GM18502 (cell line): ENCODE measurements at regions not wholly inside any gene's neighbourhood (a gene's known extent, or its start where the extent isn't known, plus 50 kb on each side); places are given as distances from the start of the nearest gene placed in this dataset.
"Not testable (repeated sequence)": the region's sequence is repeated elsewhere in the genome, so short reads cannot be mapped to it uniquely, and the experiment has no call there.

ENCODE experiments used
- ATAC-seq: cut with Tn5 transposase; IDR thresholded peaks from one replicate; pipeline ENCODE4 v1.9.1; 2021; ENCODE audit warnings: mild to moderate bottlenecking; ENCODE audit not compliant: unreplicated experiment, poor library complexity

DNA sequence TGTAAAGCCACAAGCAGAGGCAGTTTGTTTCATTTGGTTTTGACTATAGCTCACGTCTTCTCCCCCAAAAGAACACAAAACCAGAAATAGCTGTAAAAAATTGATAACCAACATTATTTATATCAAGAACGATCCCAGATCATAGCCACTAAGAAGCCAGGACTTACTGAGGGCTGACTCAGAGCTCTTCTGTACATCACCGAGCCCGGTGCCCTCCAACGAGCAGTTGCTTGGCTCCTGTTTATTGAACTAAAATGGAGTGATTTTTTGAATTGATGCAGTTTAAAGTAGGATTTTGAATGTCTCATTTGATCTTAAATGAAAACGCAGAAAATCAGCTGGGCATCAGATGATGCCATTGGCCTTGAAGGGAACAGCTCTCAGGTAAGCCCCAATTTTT is 343.3 kb downstream of the INSIG2 start:
- ATAC-seq: no peak

DNA sequence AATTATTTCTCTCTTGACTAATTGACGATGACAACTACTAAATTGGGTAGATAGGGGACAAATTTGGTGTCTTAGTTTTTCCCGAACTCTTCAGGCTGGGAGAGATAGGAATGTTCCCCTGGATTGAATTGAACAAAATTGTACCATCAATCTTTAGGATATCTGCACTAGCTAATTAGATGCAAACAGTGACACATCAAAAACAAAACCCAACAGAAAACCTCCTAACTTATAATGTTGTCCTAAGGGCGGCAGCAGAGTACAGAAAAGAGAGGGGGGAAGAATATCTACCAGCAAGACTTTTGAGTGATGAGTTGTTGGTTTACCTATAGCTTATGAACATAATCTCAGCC is 342.9 kb downstream of the INSIG2 start:
- no peak for ATAC-seq

DNA sequence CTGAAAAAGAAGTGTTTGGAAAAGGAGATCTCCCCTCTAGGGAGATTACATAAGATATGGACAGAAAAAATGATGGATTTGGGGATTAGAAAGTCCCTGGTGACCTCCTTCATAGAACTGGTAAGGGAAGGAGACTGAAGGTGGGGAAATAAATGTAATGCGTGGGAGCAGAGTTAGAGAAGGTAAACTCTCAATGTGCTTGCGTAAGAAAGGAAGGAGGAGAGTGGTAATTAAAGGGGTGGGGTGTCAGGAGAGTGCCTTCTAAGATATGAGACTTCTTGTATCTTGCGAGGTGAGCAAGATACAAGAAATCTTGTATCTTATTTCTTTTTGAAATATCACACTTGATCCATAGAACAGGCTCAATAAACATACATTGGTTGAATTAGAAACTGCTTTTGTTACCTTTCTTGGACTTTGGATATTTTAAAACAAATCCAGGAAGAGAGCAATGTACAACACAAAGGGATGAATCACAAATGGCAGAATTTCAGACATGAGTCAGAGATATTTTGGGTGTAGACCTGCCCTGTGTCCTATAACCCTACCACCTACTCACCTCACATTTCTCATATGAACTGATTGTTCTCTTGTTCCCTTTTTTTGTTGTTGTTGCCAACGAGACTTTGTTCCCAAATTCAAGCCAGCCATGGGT is 342.4 kb downstream of the INSIG2 start:
- no peak for ATAC-seq

DNA sequence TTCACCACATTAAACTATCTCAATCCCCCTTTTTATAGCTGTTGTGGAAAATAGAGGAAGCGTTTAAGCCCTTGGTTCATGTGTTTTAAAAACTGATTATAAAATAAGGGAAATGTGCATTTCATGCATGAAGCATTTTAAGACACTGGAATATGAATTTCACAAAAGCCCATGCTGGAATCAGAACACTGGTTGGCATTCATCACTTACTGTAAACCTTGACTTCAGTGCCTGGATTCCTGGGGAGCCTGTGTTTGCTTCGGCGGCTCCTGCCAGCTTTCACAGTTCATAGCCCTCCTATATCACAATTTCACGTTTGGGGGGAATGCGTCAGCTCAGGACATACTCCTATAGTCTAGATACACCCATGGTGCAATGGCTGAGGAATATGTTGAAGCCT is 336.9 kb downstream of the INSIG2 start:
- no peak for ATAC-seq

DNA sequence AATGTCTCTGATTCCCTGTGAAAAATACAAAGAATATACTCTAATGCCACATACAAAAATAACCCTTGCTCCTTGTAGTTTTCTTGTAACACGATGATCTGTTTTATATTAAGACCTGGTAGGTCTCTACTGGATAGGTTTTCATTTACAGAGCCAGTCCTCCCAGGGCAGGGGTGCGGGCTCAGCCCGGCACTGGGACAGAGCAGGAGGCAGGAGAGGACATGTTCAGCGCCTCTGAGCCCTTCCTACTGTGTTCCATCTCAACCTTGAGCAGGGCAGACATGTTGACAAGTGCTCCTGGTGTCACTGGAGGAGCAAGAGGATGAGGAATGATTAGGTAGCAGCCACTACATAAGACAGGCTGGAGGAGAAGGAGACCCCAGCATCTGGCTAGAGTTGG is 335.5 kb downstream of the INSIG2 start:
- no peak for ATAC-seq

DNA sequence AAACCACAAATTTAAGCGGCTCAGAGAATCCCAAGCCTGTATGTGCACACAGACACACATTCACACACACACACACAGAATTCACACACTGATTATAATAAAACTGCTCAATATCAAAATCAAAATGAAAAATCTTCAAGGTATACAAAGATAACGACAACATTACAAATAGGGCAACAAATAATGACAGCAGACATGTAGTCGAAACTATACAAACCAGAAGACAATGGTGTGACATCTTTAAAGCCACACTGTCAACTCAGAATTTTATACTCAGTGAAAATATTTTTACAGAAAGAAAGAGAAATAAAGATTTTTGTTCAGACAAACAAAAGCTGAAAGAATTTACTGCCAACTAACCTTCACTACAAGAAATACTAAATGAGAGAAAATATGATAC is 333.4 kb downstream of the INSIG2 start:
- ATAC-seq: no peak

DNA sequence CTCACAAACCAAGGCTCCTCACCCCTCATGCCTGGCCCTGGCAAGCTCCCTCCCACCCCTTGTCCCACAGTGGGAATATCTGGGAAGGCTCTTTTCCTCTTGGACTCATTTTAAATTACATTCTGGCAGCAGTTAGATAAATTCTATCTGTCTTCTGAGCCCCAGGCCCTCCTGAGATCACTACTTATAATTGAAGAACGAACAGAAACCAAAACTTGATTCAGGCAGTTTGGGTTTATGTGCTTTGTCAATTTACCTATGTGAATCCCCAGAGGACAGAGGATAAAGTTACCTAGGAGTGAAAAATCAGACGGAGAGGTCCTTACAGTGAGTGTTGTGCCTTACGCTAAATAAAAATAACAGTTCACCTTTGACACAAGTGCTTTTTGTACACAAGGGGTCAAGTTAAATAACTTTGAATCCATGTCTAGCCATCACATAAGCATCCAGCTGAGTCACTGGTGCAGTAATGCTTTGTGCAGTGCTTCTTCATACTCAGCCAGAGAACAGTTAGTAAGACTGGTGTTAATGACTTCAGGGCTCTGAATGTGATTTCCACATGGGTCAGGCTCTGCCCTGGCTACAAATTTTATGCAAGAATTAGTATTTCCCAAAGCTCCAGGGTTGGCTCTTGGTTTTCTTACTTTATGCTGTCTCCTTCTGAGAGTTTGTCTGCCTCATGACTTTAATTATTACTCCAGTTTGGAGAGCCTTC is 329.3 kb downstream of the INSIG2 start:
- ATAC-seq: no peak

DNA sequence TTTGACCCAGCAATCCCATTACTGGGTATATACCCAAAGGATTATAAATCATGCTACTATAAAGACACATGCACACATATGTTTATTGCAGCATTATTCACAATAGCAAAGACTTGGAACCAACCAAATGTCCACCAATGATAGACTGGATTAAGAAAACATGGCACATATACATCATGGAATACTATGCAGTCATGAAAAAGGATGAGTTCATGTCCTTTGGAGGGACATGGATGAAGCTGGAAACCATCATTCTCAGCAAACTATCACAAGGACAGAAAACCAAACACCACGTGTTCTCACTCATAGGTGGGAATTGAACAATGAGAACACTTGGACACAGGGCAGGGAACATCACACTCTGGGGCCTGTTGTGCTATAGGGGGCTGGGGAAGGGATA is 326.9 kb downstream of the INSIG2 start:
- not testable (repeated sequence) for ATAC-seq

DNA sequence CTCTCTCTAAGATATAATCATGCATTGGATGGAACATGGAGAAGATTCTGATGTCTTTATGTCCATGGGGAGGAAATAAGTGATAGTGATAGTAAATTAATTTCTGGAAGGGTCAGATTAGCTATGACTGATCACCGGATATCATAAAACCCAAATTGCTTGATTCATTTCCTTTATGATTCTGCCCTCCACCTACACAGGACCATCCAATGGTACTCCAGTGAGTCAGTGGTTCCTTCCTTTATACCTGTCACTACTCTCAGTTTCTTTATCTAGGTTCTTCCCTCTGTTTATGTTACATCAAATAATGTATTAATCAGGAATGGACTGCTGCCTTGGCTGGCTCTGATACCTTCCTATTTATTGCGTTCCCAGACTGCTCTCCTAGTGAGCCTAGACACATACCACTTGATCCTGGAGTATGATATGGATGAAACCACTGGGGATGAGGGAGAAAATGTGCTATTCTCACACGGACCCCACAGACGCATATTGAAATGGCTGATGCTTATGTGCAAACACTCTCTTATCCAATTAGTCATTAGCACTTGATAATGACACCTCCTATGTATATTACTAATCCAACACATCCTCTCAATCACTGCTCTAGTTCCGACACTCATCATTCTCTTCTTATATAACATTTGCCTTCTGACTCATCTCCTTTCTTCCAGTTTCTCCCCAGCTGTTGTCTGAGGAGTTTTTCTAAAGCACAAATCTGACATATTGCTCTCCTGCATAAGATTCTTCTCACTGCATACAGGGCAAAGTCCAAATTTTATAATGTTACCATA is 315.6 kb downstream of the INSIG2 start:
- no peak for ATAC-seq

DNA sequence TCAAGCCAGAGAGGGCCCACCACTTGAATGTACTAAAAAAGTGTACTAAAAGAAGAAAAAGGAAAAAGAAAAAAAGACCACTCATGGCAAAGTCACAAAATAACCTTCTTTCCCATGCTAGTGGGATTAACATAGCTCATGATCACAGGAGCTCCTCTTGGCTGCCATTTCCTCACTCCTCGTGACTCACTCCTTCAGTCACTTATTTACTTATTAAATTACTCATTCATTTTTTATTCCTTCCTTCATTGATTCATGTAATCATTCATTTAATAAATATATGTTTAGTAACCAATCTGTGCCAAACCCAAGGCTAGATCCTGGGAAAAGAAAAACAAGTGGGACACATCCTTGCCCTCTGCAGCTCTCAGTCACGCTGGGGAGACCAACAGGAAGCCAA is 300.5 kb downstream of the INSIG2 start:
- no peak for ATAC-seq

DNA sequence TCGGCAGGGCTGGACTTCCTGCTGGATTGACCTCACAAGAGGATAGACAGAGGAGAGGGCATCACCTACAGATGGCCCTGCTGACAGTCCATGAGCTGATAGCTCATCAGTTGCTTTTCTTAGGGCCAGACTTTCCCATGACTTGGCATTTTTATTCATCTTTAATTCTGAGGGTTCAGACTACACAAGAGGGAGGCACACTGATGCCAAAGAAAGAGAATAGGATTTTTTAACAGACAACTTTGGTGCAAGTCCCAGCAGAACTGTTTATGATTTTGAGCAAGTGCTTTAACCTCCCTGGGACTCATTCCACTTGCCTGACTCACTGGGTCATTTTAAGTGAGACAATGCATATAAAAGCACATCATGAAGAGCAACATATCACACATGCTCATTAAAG is 299.2 kb downstream of the INSIG2 start:
- ATAC-seq: no peak

DNA sequence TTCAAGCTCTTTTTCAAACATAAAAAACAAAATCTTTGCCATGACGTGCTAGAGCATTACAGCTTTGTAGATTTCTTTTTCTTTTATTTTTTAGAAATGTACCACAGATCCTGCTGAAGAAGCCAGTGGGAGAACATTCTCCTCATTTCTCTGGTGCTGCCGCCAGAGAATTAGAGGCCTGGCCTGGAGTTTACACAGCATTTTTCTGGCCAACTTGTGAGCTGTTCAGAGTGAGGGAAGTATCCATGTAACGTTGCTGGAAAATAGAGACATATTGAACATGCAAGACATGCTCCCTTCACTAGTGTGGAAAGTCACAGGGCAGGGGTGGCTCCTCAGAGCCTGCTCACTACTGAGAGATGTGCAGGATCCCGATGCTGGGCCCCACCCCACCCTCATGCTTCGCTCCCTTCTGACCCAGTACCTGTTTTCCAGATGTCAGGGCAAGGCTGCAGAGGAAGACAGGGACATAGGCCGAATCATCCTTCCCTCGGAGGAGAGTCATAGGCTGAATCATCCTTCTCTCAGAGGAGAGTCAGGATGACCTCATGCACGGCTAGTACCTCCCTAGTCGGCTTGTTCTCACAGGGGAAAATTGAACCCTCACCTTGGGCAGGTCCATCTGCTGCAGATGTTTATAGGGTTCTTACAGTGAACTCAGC is 298.5 kb downstream of the INSIG2 start:
- no peak for ATAC-seq

DNA sequence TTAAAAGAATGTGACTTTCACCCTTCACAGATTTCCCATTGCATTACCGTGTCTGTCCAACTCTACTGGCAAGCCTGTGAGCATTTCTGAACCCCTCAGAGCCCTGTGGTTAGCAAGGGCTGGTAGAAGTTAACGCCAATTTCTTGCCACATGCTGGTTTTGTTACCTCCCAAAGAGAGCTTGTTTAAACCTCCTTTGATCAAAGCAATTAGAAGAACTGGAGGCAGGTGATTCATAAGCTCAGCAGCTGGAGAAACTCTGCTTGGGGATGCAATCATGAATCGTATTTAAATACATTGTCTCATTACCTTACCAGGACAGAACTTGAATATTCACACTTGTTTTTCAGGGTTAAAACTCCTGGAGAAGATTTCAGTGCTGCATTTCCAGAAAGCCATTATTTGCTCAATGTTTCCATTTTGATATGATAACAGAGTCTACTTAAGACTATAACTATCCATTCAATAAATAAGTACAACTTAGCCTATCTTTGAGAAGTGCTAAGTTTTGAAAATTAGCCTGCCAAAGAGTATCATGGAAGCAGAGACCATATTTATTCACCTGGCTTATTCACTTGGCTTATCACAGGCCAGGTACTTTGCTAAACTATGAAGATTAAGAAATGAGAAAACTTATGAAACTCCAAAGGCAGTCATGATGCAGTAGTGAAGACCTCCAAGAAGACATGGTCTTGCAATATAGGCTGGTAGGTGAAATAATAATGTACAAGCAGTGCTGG is 292.8 kb downstream of the INSIG2 start:
- ATAC-seq: no peak

DNA sequence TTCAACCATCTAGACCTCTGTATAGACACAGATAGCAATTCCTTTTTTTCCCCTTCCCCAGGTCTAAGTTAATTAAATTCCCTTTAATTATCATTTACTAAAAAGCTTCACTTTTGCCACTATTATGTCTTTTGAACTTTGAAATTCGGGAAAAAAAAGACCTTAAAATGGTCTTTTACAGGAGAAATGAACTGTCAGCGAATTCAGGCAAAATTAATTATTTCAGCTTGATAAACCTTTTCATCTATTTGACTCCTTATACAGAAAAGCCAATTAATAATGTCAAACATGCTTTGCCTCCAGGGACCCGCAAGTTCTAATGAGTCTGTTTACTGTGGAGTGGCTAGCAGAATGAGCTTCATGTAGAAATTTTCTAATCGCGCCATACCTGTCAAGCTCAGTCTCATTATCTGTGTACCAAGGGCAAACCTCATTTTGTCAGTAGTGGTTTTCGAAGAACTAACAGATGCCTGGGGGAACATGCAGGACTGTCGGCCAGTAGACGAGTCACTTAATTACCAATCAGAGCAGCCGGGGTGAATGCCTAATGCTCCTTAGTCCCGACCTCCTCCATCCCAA is 287.7 kb downstream of the INSIG2 start:
- no peak for ATAC-seq

DNA sequence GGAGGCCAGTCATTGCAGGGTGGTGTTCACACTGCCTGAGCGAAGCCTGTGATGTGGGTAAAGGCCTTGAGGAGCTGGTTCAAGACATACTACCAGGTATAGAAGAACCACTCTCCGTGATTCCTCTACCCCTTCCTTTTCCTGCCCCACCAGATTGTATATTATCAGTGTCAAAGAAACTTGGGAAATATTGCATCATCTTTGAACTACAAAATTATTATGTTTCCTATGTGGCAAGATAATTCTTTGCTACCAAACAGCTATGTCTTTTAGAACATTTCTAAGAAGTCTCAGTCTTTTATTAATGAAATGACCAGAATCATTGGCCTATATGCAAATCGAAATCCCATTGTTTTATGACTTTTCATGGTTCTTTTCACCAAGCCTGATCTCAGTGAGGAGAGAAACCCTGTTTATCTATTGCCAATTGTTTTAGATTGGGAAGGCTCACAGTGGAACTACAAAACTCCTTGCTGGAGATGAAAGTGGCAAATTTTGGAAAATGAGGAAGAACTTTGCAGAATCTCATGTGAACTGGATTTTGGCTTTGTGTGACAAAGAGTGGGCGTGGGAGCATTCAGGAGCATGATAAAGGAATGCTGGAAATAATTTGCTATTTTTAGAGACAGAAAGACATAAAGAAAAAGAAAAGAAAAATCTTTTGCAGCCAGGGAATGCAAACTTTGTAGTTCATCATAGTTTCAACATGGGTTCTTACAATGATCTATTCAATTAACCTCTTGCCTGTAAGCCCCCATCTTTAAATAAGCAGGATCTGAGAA is 286.9 kb downstream of the INSIG2 start:
- ATAC-seq: no peak

DNA sequence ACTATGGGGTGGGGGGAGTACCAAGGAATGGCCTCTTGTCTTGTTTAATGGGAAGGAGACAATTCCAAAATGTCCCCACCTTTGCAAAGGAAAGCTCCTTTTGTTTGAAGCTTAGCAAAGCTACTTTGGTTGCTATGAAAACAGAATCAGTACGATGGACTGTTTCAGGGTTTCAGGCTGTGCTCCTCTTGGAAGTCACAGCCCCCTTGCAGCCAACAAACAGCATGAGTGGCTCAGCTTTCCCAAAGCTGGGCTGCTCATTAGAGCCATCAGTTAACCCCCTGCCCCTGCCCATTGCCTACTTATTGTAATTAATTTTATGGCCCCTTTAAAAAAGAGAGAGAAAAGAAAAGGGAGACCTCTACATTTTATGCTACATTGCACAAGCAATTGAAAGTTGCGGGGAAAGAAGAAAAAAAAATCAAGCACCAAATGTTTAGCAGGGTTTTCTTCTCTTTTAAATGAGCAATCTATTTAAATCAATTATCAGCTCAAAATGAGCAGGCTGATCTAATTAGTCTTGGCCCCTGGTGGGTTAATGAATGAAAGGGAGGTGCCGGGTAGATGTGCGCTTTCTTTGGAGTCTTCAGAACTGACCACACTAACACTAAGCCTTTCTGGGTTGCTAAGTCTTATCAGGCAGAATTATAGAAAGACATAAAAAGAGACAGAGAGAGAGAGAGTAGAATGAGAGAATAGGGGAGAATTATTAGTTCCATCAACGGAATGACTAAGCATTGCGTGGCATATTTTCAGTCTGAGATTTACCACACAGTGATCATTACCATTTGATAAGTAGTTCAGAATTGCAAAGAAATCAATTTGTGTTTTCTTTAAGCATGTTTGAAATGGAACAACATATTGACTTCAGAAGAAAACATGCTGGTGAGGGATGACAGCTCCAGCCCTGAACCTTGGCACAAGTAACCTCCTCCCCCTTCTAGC is 284.9 kb downstream of the INSIG2 start:
- ATAC-seq: no peak

DNA sequence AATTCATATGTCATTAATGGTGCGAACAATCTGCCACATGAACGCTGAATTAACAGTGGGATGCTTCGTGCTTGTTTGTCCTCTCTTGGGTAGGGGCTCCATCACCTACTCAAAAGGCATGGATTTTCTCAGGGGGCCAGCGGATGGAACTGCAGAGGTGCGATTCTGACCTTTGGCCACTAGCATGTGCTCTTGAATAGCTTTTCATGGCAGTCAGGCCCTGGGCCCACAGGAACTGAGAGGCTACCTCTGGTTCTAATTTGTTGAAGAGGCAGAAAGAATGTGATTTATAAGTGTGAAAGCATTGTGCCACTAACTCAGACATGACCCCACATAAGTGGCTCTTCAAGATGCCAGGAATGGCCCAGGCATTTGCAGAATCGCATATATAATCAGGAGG is 283.2 kb downstream of the INSIG2 start:
- ATAC-seq: no peak

DNA sequence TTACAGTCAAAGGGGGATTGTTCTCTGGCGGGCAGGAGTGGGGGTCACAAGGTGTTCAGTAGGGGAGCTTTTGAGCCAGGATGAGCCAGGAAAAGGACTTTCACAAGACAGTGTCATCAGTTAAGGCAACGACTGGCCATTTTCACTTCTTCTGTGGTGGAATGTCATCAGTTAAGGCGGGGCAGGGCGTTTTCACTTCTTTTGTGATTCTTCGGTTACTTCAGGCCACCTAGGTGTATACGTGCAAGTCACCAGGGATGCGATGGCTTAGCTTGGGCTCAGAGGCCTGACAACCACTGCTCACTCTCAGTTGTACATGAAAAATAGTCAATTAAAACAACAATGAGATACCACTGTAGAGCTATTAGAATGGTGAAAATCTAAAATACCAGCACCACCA is 281.2 kb downstream of the INSIG2 start:
- not testable (repeated sequence) for ATAC-seq
